ENCODE measurements at regions not wholly inside any gene's neighbourhood (a gene's known extent, or its start where the extent isn't known, plus 50 kb on each side); places are given as distances from the start of the nearest gene placed in this dataset.

DNA sequence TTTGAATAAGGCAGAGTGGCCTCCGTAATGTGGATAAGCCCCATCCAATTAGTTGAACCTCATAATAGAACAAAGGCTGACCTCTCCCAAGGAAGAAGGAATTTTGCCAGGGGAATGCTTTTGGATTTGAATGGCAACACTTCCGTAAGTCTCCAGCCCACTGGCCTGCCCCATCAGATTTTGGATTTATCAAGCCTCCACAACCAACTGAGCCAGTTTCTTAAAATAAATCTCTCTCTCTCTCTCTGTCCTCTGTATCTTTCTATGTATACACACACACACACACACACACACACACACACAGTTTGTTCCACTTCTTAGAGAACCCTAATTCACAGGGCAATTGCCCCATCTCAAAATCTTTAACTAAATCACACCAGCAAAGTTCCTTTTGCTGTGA lies 100.9 kb upstream of the CAV2 start:
- H3K4me3 ChIP-seq, result no peak overlapping the region
- no peak for TF ChIP-seq POLR2A (IDR thresholded peaks at IDR 0.05)
- TF ChIP-seq, protein P1, sequence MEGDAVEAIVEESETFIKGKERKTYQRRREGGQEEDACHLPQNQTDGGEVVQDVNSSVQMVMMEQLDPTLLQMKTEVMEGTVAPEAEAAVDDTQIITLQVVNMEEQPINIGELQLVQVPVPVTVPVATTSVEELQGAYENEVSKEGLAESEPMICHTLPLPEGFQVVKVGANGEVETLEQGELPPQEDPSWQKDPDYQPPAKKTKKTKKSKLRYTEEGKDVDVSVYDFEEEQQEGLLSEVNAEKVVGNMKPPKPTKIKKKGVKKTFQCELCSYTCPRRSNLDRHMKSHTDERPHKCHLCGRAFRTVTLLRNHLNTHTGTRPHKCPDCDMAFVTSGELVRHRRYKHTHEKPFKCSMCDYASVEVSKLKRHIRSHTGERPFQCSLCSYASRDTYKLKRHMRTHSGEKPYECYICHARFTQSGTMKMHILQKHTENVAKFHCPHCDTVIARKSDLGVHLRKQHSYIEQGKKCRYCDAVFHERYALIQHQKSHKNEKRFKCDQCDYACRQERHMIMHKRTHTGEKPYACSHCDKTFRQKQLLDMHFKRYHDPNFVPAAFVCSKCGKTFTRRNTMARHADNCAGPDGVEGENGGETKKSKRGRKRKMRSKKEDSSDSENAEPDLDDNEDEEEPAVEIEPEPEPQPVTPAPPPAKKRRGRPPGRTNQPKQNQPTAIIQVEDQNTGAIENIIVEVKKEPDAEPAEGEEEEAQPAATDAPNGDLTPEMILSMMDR (IDR thresholded peaks at IDR 0.05), result no peak
- TF ChIP-seq POLR2AphosphoS5 (IDR thresholded peaks at IDR 0.05; ENCODE audit: insufficient read depth in 1 of 2, low read depth in 1 of 2), result no peak
- H3K4me1 ChIP-seq, result peaks cover 25% of the 10 kb centered on the region
- H3K36me3 ChIP-seq, result no peaks in the 10 kb centered on the region
- no peaks in the 10 kb centered on the region for H3K27me3 ChIP-seq
- H3K27ac ChIP-seq, result no peak overlapping the region
- no peaks in the 10 kb centered on the region for H3K9me3 ChIP-seq
- intact Hi-C loops (cut with DNase I), result no loop called here
- DNase-seq (ENCODE audit: extremely low spot score in 2 of 2), result no peak

DNA sequence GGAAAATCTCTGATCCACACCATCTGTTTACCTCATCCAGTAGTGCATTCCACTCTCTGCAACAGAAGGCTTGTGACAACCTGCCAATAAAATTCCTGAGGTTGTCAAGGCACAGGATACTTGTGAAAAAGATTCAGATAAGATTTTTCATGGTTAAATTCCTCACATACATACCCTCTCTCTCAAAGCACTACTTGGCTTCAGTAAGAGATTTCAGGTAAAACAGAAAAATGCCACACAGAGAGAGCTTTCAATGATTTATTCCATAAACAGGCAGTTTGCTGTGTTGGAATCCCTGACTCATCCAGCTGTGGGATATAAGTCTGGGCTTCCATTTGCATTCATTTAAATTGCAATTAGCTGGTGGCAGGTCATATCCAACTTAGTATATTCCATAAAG lies 99.7 kb upstream of the CAV2 start:
- no peak for TF ChIP-seq POLR2A (IDR thresholded peaks at IDR 0.05)
- TF ChIP-seq POLR2AphosphoS5 (IDR thresholded peaks at IDR 0.05; ENCODE audit: insufficient read depth in 1 of 2, low read depth in 1 of 2), result no peak
- TF ChIP-seq, protein P1 (IDR thresholded peaks at IDR 0.05), result no peak
- H3K27me3 ChIP-seq, result no peaks in the 10 kb centered on the region
- H3K4me1 ChIP-seq, result peaks cover 31% of the 10 kb centered on the region
- DNase-seq (ENCODE audit: extremely low spot score in 2 of 2), result no peak
- no peak overlapping the region for H3K27ac ChIP-seq
- no peaks in the 10 kb centered on the region for H3K9me3 ChIP-seq
- no peaks in the 10 kb centered on the region for H3K36me3 ChIP-seq
- intact Hi-C loops (cut with DNase I), result no loop called here
- no peak overlapping the region for H3K4me3 ChIP-seq

DNA sequence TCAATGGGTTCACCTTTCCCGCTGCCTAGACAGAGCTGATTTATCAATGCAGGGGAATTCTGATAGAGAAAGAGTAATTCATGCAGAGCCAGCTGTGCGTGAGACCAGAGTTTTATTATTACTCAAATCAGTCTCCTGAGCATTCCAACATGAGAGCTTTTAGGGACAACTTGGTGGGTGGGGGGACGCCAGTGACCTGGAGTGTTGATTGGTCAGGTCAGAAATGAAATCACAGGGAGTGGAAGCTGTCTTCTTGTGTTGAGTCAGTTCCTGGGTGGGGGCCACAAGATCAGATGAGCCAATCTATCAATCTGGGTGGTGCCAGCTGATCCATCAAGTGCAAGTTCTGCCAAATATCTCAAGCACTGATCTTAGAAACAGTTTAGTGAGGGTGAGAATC lies 99.0 kb upstream of the CAV2 start:
- TF ChIP-seq, protein P1 (IDR thresholded peaks at IDR 0.05), result no peak
- TF ChIP-seq POLR2AphosphoS5 (IDR thresholded peaks at IDR 0.05; ENCODE audit: insufficient read depth in 1 of 2, low read depth in 1 of 2), result no peak
- TF ChIP-seq POLR2A (IDR thresholded peaks at IDR 0.05), result no peak
- intact Hi-C loops (cut with DNase I), result no loop called here
- Histone ChIP-seq H3K27ac (no peak overlapping the region), H3K4me3 (no peak overlapping the region), H3K9me3 (no peaks in the 10 kb centered on the region), H3K36me3 (no peaks in the 10 kb centered on the region), H3K4me1 (peaks cover 24% of the 10 kb centered on the region), H3K27me3 (no peaks in the 10 kb centered on the region)
- DNase-seq (ENCODE audit: extremely low spot score in 2 of 2), result no peak

DNA sequence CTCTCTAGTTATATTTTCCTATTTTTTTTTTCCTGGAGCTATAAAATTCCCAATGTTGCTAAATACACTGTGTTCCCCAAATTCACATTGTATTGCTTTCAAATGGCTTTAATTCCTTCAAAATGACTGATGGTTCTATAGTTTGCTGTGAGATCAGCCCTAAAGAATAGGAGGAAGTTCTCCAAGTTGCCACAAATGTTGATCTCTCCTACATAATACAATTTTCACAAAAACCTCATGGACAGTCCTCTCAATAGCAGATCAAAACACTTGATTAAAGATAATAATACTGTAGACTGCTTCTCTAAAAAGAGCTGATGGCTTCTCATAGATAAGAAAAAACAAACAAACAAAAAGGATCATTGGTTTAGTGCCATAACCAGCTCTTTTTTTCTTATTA lies 97.8 kb upstream of the CAV2 start:
- H3K4me3 ChIP-seq, result no peak overlapping the region
- no peak for DNase-seq (ENCODE audit: extremely low spot score in 2 of 2)

DNA sequence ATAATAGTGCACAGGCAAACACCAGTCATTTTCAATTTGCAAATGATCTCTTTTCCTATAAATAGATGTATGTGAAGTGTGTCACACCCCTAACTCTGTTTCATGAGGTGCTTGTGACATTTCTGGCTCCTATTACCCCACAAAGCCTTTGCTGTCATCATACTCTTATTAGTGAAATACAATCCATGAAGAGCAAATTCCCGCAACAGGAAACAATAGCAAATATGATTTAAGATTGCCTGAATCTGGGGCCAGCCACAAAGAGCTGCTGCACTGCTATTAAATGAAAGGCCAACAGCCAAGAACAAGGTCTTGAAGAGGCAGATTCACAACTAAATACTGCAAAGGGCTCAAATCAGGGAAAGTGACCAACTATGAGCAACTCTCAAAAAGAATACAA lies 96.3 kb upstream of the CAV2 start:
- no peak overlapping the region for H3K27ac ChIP-seq
- H3K27me3 ChIP-seq, result no peaks in the 10 kb centered on the region
- TF ChIP-seq POLR2AphosphoS5 (IDR thresholded peaks at IDR 0.05; ENCODE audit: insufficient read depth in 1 of 2, low read depth in 1 of 2) (no peak), POLR2A (IDR thresholded peaks at IDR 0.05) (no peak)
- TF ChIP-seq, protein P1 (IDR thresholded peaks at IDR 0.05), result no peak

More for the DNA sequence above, 97.8 kb upstream of the CAV2 start:
- Histone ChIP-seq H3K36me3 (no peaks in the 10 kb centered on the region), H3K27ac (no peak overlapping the region), H3K9me3 (no peaks in the 10 kb centered on the region), H3K27me3 (no peaks in the 10 kb centered on the region), H3K4me1 (peaks cover 22% of the 10 kb centered on the region)
- intact Hi-C loops (cut with DNase I), result no loop called here
- TF ChIP-seq, protein P1 (IDR thresholded peaks at IDR 0.05), result no peak
- TF ChIP-seq POLR2A (IDR thresholded peaks at IDR 0.05) (no peak), POLR2AphosphoS5 (IDR thresholded peaks at IDR 0.05; ENCODE audit: insufficient read depth in 1 of 2, low read depth in 1 of 2) (no peak)

More for the DNA sequence above, 96.3 kb upstream of the CAV2 start:
- intact Hi-C loops (cut with DNase I), result no loop called here
- Histone ChIP-seq H3K36me3 (no peaks in the 10 kb centered on the region), H3K4me3 (no peak overlapping the region), H3K9me3 (no peaks in the 10 kb centered on the region), H3K4me1 (peaks cover 22% of the 10 kb centered on the region)
- no peak for DNase-seq (ENCODE audit: extremely low spot score in 2 of 2)
